GM21717 (cell line): ENCODE measurements at regions not wholly inside any gene's neighbourhood (a gene's known extent, or its start where the extent isn't known, plus 50 kb on each side); places are given as distances from the start of the nearest gene placed in this dataset.
"Not testable (repeated sequence)": the region's sequence is repeated elsewhere in the genome, so short reads cannot be mapped to it uniquely, and the experiment has no call there.

ENCODE experiments used
- ATAC-seq: cut with Tn5 transposase; IDR thresholded peaks from one replicate; pipeline ENCODE4 v1.9.1; 2021; ENCODE audit warnings: mild to moderate bottlenecking, moderate library complexity; ENCODE audit not compliant: unreplicated experiment

DNA sequence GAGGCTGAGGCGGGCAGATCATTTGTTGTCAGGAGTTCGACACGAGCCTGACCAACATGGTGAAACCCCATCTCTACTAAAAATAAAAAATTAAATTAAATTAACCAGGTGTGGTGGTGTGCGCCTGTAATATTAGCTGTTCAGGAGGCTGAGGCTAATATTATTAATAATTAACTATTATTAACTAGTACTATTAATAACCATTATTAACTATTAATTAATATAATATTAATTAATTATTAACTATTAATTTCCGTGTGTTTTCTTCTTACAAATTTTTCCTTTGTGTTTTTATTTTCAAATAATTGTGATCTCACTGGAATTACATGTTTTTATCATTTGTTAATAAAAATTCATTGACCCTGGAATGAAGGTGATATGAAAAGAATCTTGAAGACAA lies 557.4 kb upstream of the ADGRB3 start:
- no peak for ATAC-seq

DNA sequence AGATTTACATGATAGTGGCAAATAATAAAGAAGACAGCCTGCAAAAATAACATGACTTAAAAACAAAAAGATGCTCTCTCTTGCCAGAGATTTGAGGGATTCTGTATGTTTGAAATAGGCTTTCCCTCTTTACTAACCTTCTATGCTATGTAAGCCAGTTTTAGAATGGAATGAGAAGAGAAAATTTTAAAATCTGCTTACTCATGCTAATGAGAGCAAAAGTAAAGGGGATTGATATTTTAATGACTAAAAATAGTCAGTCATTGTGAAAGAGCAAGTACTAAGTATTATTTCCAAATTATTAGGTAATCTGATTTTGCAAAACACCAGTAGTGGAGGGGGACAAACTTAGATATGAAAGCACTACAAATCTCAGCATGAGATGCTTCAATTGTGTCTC lies 563.3 kb upstream of the ADGRB3 start:
- no peak for ATAC-seq

- ATAC-seq = no peak
Measured at GRCh38 chr6:68069921-68070710, 565.0 kb upstream of the ADGRB3 start.

- ATAC-seq = peak; percentile 84
Measured at GRCh38 chr6:68059899-68060298, 575.2 kb upstream of the ADGRB3 start.

GRCh38 chr6:68059261-68059660 lies 575.8 kb upstream of the ADGRB3 start:
- no peak for ATAC-seq

DNA sequence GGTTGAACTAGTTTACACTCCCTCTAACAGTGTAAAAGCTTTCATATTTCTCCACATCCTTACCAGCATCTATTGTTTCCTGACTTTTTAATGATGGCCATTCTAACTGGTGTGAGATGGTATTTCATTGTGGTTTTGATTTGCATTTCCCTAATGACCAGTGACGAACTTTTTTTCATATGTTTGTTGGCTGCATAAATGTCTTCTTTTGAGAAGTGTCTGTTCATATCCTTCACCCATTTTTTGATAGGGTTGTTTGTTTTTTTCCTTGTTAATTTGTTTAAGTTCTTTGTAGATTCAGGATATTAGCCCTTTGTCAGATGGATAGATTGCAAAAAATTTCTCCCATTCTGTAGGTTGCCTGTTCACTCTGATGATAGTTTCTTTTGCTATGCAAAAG lies 578.5 kb upstream of the ADGRB3 start:
- ATAC-seq = not testable (repeated sequence)

- no peak for ATAC-seq
Measured at GRCh38 chr6:68054756-68055155, 580.3 kb upstream of the ADGRB3 start.

- no peak for ATAC-seq
Measured at GRCh38 chr6:68053805-68054373, 581.2 kb upstream of the ADGRB3 start.

GRCh38 chr6:68052234-68052633 lies 582.8 kb upstream of the ADGRB3 start:
- ATAC-seq = no peak

DNA sequence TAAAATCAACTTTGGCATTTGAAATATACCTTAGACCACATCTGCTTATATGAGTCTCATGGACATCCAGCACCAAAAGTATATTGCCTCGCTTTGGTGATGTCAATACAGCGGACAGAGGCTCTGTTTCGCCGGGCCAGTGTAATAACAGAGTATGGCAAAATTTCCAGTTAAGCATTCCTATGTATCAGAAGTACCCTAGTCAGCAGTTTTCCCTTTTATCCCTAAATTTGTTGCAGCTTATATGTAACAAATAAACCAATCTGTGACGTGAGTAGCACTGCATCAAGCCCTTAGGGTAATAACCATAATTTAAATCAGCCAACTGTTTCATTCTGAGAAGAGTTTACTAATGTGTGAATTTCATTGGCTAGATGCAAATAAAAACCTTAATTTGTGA lies 585.5 kb upstream of the ADGRB3 start:
- no peak for ATAC-seq

GRCh38 chr6:68046756-68047155 lies 588.3 kb upstream of the ADGRB3 start:
- no peak for ATAC-seq

DNA sequence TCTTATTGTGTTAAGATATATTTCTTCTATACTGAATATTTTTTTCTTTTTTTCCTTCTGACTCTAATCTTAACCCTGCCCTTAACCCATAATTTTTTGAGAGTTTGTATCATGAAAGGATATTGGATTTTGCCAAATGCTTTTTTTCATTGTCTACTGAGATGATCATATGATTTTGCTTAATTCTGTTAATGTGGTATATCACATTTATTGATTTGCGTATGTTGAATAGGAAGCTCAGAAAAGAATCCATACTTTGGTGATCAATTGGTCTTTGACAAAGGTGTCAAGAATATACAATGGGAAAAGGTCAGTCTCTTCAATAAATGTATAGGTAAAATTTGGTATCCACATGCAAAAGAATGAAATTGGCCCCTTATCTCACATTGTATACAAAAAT lies 588.8 kb upstream of the ADGRB3 start:
- no peak for ATAC-seq

DNA sequence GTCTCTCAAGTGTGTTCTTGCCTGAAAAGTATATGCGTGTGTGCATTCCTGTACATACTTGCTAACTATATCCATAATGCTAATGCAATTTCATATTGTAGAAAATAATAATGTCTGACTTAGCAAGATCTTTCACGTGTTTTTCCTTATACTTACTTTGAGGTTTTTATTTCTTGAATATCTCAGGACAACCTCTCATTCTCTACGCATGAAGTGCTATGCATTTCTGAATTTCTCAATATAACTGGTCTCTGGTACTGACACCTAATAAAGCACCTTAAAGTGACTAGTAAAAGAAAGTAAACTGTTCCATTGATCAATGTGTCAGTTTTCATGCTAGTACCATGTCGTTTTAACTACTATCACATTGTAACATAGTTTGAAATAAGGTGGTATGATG lies 589.9 kb upstream of the ADGRB3 start:
- ATAC-seq = no peak

- no peak for ATAC-seq
Measured at GRCh38 chr6:68044264-68044663, 590.8 kb upstream of the ADGRB3 start.

GRCh38 chr6:68043122-68043398 lies 592.0 kb upstream of the ADGRB3 start:
- no peak for ATAC-seq

- no peak for ATAC-seq
Measured at GRCh38 chr6:68042339-68043121, 592.6 kb upstream of the ADGRB3 start.

DNA sequence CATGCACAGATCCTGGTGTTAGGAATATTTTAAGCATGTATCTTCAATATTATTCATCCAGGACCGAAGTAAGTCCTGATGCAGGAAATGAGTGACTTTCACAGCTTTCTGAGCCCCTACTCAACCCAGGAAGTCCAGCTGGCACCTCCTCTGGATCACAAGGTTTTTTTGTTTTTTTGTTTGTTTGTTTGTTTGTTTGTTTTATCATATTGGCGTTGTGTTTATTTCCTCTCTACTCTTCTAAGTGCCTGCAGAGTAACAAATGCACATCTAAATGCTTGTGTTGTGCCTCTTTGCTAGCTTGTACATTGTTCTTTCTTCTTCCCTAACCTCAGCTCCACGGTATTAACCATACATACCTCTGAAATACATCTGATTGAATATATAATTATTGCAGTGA lies 594.3 kb upstream of the ADGRB3 start:
- no peak for ATAC-seq

DNA sequence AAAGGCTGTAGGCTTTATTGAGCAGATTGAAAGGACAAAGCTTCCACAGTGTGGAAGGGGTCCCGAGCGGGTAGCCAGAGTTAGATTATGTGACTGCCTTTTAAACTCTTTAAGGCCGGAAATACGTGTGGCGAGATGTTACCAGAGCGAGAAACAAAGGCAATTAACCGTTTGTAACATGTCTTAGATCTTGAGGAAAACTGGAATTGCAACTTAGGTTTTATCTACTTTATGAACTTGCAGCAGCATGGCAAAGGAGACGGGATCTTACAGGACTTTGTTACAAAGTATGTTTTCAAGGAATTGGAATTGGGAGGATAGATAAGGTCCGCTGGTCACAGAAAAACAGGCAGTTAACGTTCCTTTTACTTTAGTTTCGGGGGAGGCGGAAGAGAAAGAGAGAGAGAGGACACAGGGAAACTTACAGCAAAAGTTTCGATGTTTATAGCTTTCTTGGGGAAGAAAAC lies 594.7 kb upstream of the ADGRB3 start:
- no peak for ATAC-seq

DNA sequence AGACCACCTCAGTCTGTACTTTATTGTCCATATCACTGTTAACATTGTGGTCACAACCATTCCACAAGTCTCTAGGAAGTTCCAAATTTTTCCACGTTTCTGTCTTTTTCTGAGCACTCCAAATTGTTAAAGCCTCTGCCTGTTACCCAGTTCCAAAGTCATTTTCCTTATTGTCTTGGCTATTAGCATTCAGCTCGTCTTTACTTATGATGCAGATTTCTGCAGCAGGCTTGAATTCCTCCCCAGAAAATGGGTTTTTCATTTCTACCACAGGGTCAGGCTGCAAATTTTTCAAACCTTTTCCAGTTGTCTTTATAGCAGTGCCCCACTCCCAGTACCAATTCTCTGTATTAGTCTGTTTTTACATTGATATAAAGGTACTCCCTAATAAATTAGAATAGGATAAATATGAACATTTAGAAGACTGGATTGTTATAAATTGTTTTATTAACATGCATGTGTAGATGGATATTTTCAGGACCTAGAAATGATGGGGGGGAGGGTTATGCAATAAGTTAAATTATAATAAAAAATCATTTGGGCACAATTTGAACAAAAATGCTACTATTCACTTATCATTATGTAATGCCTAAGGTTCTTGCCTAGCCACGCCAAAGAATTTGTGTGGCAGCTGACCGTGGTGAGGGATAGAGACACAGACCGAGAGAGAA lies 595.3 kb upstream of the ADGRB3 start:
- no peak for ATAC-seq

GRCh38 chr6:68038815-68039408 lies 596.2 kb upstream of the ADGRB3 start:
- ATAC-seq = no peak

DNA sequence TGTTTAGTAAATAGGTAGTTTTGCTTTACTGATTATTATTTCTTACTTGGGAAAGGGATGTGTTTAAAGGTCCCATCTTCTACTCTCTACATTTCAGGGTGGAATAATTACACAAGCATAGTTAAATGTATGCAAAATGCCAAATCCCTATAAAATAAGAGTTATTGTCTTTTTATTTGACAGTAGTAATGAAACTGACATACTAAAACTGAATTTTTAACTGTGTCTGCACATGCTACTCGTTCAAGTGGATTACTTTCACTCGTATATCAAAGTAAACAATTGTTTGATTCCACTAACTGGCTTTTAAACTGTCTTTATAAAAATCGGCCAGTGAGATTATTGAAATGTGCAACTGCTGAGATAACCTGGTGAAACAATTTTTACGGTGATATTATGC lies 602.9 kb upstream of the ADGRB3 start:
- ATAC-seq = no peak
